ENCODE measurements at regions not wholly inside any gene's neighbourhood (a gene's known extent, or its start where the extent isn't known, plus 50 kb on each side); places are given as distances from the start of the nearest gene placed in this dataset.

- TF ChIP-seq POLR2A (IDR thresholded peaks at IDR 0.05) (no peak), CTCF (IDR thresholded peaks at IDR 0.05) (no peak)
These were observed 122.8 kb upstream of the HS3ST4 start for GRCh38 chr16:25568991-25569390.
